Panc1 (cell line): ENCODE measurements at regions not wholly inside any gene's neighbourhood (a gene's known extent, or its start where the extent isn't known, plus 50 kb on each side); places are given as distances from the start of the nearest gene placed in this dataset.

Experiments
- ATAC-seq: fragments of 200-7000 bp; cut with Tn5 transposase; 2 replicates; pipeline ENCODE4 v1.9.1; 2020; ENCODE audit warnings: mild to moderate bottlenecking, moderate library complexity
- BruUV-seq: library from RNA; stranded (reverse); fragments of 400-500 nt; replicated peaks from 2 replicates; lab custom pipeline; 2021; lab: Mats Ljungman, UMichigan
- CTCF ChIA-PET: fragments of 300-600 bp; sonication (Branson Sonifier 250); formaldehyde crosslinking; loops from one replicate; lab custom pipeline; 2022; ENCODE audit warnings: antibody characterized with exemption; lab: Charles Lee
- POLR2A ChIA-PET: fragments of 300-600 bp; sonication (Branson Sonifier 250); formaldehyde crosslinking; loops from one replicate; lab custom pipeline; 2022; ENCODE audit warnings: antibody characterized with exemption; lab: Charles Lee
- DNase-seq: peaks from one replicate; pipeline ENCODE4 v3.0.0-alpha.2; 2010; ENCODE audit warnings: low read depth, low spot score
- H3K27ac ChIP-seq: 2 replicates; pipeline ENCODE4 v1.5.1; 2011; ENCODE audit warnings: mild to moderate bottlenecking, low read length, inconsistent platforms
- H3K27me3 ChIP-seq: fragments of 200-500 bp; sonication (Bioruptor generic); 2 replicates; pipeline ENCODE4 v1.6.0; 2014; ENCODE audit warnings: low read length, inconsistent platforms; ENCODE audit not compliant: control insufficient read depth, insufficient read depth
- H3K36me3 ChIP-seq: fragments of 200-500 bp; sonication (Bioruptor generic); 2 replicates; pipeline ENCODE4 v1.5.1; 2014; ENCODE audit warnings: inconsistent platforms, mild to moderate bottlenecking, low read length, moderate library complexity; ENCODE audit not compliant: control insufficient read depth, insufficient read depth
- H3K4me1 ChIP-seq: 2 replicates; pipeline ENCODE4 v1.5.1; 2011; ENCODE audit warnings: inconsistent platforms, mild to moderate bottlenecking, low read length, moderate library complexity; ENCODE audit not compliant: control insufficient read depth, insufficient read depth
- H3K4me3 ChIP-seq, 2 experiments: 2 replicates each; pipeline ENCODE4 v1.5.1; 2011 to 2012; ENCODE audit warnings: low read depth in 2 of 2, low read length in 2 of 2, mild to moderate bottlenecking in 2 of 2, inconsistent platforms in 1 of 2, moderate library complexity in 1 of 2
- H3K9me3 ChIP-seq: fragments of 200-500 bp; sonication (Bioruptor generic); 2 replicates; pipeline ENCODE4 v1.5.1; 2014; ENCODE audit warnings: low read depth, mild to moderate bottlenecking, inconsistent platforms, low read length, moderate library complexity; ENCODE audit not compliant: control insufficient read depth, insufficient read depth
- POLR2AphosphoS5 ChIP-seq: IDR thresholded peaks from 2 replicates; pipeline ENCODE4 v1.6.1; 2012; ENCODE audit warnings: mild to moderate bottlenecking, low read depth, low read length, moderate library complexity
- REST ChIP-seq, 2 experiments: IDR thresholded peaks; 2 replicates each; pipeline ENCODE4 v1.6.1; 2011 to 2012; ENCODE audit warnings: low read depth in 2 of 2, control low read depth in 1 of 2, low read length in 1 of 2, mild to moderate bottlenecking in 1 of 2, moderate library complexity in 1 of 2; ENCODE audit not compliant: insufficient read depth in 1 of 2
- SIN3A ChIP-seq: IDR thresholded peaks from 2 replicates; pipeline ENCODE4 v1.6.1; 2012; ENCODE audit warnings: low read depth, mild to moderate bottlenecking, low read length, moderate library complexity, borderline replicate concordance; ENCODE audit not compliant: insufficient read depth
- TCF7L2 ChIP-seq: IDR thresholded peaks from 2 replicates; pipeline ENCODE4 v1.6.1; 2011; ENCODE audit warnings: mild to moderate bottlenecking, low read depth, low read length, inconsistent platforms
- in situ Hi-C: cut with HindIII; loops from 2 replicates; pipeline ENCODE4 v1.10.0; 2016; ENCODE audit warnings: low sequenced_read_pairs, low pct_unique_long_range_greater_than_20kb
- intact Hi-C: fragments of 100-400 bp; cut with micrococcal nuclease; formaldehyde crosslinking; loops from one replicate; pipeline ENCODE4 v1.10.0; 2022; ENCODE audit not compliant: unreplicated experiment
- TF ChIP-seq, protein P1 (sequence below): fragments of 450-650 bp; IDR thresholded peaks from 2 replicates; pipeline ENCODE4 v1.5.1; 2017; ENCODE audit warnings: mild to moderate bottlenecking

DNA sequence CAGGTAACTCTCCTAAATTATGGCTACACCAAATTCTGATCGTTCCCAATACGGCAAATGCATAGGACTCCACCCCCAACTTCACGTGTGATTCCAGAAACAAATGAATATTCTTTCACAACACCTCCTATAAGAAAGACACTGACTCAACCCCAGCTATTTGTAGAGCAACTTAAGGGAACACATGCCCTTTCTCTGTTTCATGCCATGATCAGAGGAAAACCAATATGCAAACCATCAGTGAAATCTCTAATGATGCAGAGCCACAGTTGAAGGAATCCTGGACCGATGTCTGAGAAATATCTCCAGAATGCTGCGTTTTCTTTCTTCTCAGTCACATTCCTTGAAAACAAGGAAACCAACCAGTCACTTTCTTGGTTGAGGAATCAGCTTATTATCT, 164.2 kb upstream of the PTBP2 start:
- Histone ChIP-seq H3K36me3 (no peaks in the 10 kb centered on the region), H3K4me3 (no peak overlapping the region), H3K27me3 (no peaks in the 10 kb centered on the region), H3K27ac (no peak overlapping the region), H3K9me3 (no peaks in the 10 kb centered on the region), H3K4me1 (no peaks in the 10 kb centered on the region)
- DNase-seq (no peak), ATAC-seq (no peak)
- no peak for TF ChIP-seq POLR2AphosphoS5
- TF ChIP-seq, protein P1, sequence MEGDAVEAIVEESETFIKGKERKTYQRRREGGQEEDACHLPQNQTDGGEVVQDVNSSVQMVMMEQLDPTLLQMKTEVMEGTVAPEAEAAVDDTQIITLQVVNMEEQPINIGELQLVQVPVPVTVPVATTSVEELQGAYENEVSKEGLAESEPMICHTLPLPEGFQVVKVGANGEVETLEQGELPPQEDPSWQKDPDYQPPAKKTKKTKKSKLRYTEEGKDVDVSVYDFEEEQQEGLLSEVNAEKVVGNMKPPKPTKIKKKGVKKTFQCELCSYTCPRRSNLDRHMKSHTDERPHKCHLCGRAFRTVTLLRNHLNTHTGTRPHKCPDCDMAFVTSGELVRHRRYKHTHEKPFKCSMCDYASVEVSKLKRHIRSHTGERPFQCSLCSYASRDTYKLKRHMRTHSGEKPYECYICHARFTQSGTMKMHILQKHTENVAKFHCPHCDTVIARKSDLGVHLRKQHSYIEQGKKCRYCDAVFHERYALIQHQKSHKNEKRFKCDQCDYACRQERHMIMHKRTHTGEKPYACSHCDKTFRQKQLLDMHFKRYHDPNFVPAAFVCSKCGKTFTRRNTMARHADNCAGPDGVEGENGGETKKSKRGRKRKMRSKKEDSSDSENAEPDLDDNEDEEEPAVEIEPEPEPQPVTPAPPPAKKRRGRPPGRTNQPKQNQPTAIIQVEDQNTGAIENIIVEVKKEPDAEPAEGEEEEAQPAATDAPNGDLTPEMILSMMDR: no peak
- CTCF ChIA-PET: no interaction called here
- intact Hi-C loops (no loop called here), in situ Hi-C loops (no loop called here)
- no TSS peak for BruUV-seq
- POLR2A ChIA-PET: interaction anchor here (0.6 kb wide), 1 partner anchor 9 kb away, joined by 11 read pairs; no protein-coding TSS in a partner anchor

DNA sequence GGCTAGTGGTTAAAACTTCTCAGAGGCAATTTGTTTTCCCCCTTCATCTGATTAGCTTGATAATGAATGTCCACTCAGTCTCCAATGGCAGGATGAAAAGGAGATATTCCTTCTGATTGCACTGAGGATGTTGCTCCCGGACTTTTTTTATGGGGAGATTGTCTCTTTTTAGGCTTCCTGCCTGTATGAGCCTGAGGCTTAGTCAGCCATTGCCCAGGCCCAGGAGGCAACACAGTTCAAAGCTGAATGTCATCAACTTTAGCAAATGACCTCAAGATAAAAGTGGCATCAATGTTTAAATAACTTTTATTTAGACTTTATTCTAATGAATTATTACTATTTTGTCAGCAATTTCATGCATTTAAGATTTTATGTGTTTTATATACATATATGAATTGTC, 162.9 kb upstream of the PTBP2 start:
- CTCF ChIA-PET: no interaction called here
- no TSS peak for BruUV-seq

More for the DNA sequence above, 162.9 kb upstream of the PTBP2 start:
- no peak overlapping the region for H3K4me3 ChIP-seq
- intact Hi-C loops (no loop called here), in situ Hi-C loops (no loop called here)
- POLR2A ChIA-PET: no interaction called here
- no peak for DNase-seq
- H3K27me3 ChIP-seq: no peaks in the 10 kb centered on the region
- H3K27ac ChIP-seq: no peak overlapping the region
- no peak for ATAC-seq
- no peaks in the 10 kb centered on the region for H3K9me3 ChIP-seq
- no peaks in the 10 kb centered on the region for H3K36me3 ChIP-seq
- TF ChIP-seq, protein P1: no peak
- no peak for TF ChIP-seq SIN3A
- TF ChIP-seq TCF7L2: no peak
- no peak for TF ChIP-seq POLR2AphosphoS5
- no peak for TF ChIP-seq REST (IDR thresholded peaks at IDR 0.05; ENCODE audit: insufficient read depth in 1 of 2, low read depth in 2 of 2, low read length in 1 of 2)
- no peaks in the 10 kb centered on the region for H3K4me1 ChIP-seq
